ENCODE measurements at regions not wholly inside any gene's neighbourhood (a gene's known extent, or its start where the extent isn't known, plus 50 kb on each side); places are given as distances from the start of the nearest gene placed in this dataset.
"Not testable (repeated sequence)": the region's sequence is repeated elsewhere in the genome, so short reads cannot be mapped to it uniquely, and the experiment has no call there.

- no peak for DNase-seq
These were observed 1121.6 kb upstream of the CDH8 start for GRCh38 chr16:63157818-63158217.

GRCh38 chr16:63146251-63146650 is 1110.0 kb upstream of the CDH8 start:
- no peak for DNase-seq

- DNase-seq, result no peak
These were observed 1109.2 kb upstream of the CDH8 start for GRCh38 chr16:63145411-63145810.

- no peak for DNase-seq
These were observed 1098.8 kb upstream of the CDH8 start for GRCh38 chr16:63135069-63135468.

GRCh38 chr16:63131503-63131902 is 1095.3 kb upstream of the CDH8 start:
- DNase-seq, result no peak

GRCh38 chr16:63130942-63131341 is 1094.7 kb upstream of the CDH8 start:
- no peak for DNase-seq

- no peak for DNase-seq
These were observed 1093.3 kb upstream of the CDH8 start for GRCh38 chr16:63129411-63130125.

- not testable (repeated sequence) for DNase-seq
These were observed 1083.7 kb upstream of the CDH8 start for GRCh38 chr16:63119905-63120304.

GRCh38 chr16:63100082-63100481 is 1063.8 kb upstream of the CDH8 start:
- no peak for DNase-seq

GRCh38 chr16:63096857-63097256 is 1060.6 kb upstream of the CDH8 start:
- no peak for DNase-seq

- DNase-seq, result no peak
These were observed 1056.5 kb upstream of the CDH8 start for GRCh38 chr16:63092736-63093135.

GRCh38 chr16:63082101-63082500 is 1045.9 kb upstream of the CDH8 start:
- peak in 1 of 3 donors; percentile 37 for DNase-seq

- DNase-seq, result no peak
These were observed 1044.5 kb upstream of the CDH8 start for GRCh38 chr16:63080746-63081145.

- no peak for DNase-seq
These were observed 1032.8 kb upstream of the CDH8 start for GRCh38 chr16:63069047-63069446.

- DNase-seq, result no peak
These were observed 1030.9 kb upstream of the CDH8 start for GRCh38 chr16:63067141-63067540.

GRCh38 chr16:63066552-63066951 is 1030.3 kb upstream of the CDH8 start:
- DNase-seq, result no peak

GRCh38 chr16:63061319-63061718 is 1025.1 kb upstream of the CDH8 start:
- no peak for DNase-seq

GRCh38 chr16:63059676-63060075 is 1023.4 kb upstream of the CDH8 start:
- no peak for DNase-seq

- DNase-seq, result no peak
These were observed 1021.1 kb upstream of the CDH8 start for GRCh38 chr16:63057341-63057740.

- no peak for DNase-seq
These were observed 1014.2 kb upstream of the CDH8 start for GRCh38 chr16:63050391-63050790.

- peak in 1 of 3 donors; percentile 5 for DNase-seq
These were observed 1002.3 kb upstream of the CDH8 start for GRCh38 chr16:63038397-63039106.

- no peak for DNase-seq
These were observed 1001.6 kb upstream of the CDH8 start for GRCh38 chr16:63037761-63038396.

- DNase-seq, result no peak
These were observed 982.5 kb upstream of the CDH8 start for GRCh38 chr16:63018581-63019223.

All from muscle of back (tissue), 3 donors.